ENCODE measurements at regions not wholly inside any gene's neighbourhood (a gene's known extent, or its start where the extent isn't known, plus 50 kb on each side); places are given as distances from the start of the nearest gene placed in this dataset.

DNA sequence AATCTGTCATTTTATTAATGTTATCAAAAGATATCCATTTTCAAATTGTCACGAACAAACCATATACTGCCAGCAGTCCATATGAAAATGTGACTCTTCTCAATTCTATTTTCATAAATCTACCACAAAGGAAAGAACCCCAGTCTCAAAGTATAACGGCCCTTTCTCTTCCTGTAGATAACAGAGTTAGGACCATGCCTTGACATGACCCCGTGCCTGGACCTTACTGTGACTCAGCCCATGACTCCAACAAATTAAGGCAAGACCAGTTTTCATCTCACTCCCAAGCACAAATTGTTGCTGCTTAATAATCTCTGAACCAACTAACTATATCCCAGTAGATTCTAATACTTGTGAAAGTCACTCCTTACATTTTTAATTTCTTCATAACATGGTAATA is 124.4 kb upstream of the NFIA start:
- ChIA-PET POLR2A (no interaction called here), CTCF (no interaction called here)
- intact Hi-C loops (cut with micrococcal nuclease): no loop called here
- H3K4me3 Mint-ChIP-seq: no peak overlapping the region
- no peaks in the 10 kb centered on the region for H3K36me3 Mint-ChIP-seq (ENCODE audit: low read depth)
- no peak overlapping the region for H3K27ac Mint-ChIP-seq
- no peaks in the 10 kb centered on the region for H3K9me3 Mint-ChIP-seq
- ATAC-seq (ENCODE audit: low read depth) (no peak), DNase-seq (no peak)
- TF ChIP-seq, protein P1, sequence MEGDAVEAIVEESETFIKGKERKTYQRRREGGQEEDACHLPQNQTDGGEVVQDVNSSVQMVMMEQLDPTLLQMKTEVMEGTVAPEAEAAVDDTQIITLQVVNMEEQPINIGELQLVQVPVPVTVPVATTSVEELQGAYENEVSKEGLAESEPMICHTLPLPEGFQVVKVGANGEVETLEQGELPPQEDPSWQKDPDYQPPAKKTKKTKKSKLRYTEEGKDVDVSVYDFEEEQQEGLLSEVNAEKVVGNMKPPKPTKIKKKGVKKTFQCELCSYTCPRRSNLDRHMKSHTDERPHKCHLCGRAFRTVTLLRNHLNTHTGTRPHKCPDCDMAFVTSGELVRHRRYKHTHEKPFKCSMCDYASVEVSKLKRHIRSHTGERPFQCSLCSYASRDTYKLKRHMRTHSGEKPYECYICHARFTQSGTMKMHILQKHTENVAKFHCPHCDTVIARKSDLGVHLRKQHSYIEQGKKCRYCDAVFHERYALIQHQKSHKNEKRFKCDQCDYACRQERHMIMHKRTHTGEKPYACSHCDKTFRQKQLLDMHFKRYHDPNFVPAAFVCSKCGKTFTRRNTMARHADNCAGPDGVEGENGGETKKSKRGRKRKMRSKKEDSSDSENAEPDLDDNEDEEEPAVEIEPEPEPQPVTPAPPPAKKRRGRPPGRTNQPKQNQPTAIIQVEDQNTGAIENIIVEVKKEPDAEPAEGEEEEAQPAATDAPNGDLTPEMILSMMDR (IDR thresholded peaks at IDR 0.05): no peak
- no peaks in the 10 kb centered on the region for H3K27me3 Mint-ChIP-seq
- H3K4me1 Mint-ChIP-seq: no peaks in the 10 kb centered on the region

DNA sequence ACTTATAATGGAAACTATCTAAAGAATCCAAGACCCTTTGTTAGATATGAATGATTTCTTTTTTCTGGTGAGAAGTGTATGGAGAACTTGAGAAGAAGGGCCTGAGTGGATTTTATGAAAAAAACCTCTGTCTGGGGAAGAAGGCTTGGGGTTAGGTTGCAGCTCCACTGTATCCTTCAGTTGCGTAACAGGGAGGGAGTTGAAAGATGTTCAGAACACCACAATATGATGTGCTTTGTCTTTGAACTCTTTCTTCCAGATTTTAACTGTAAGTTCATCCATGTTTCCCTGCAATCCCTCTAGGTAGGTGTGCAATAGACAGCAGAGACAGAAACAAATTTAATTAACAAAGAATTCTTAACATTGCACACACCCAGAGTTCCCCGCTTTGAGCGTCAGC is 125.8 kb upstream of the NFIA start:
- Mint-ChIP-seq H3K36me3 (ENCODE audit: low read depth) (no peaks in the 10 kb centered on the region), H3K27me3 (no peaks in the 10 kb centered on the region), H3K27ac (no peak overlapping the region), H3K9me3 (no peaks in the 10 kb centered on the region), H3K4me3 (no peak overlapping the region), H3K4me1 (no peaks in the 10 kb centered on the region)
- CTCF ChIA-PET: no interaction called here
- intact Hi-C loops (cut with micrococcal nuclease): no loop called here
- POLR2A ChIA-PET: no interaction called here
- DNase-seq: no peak
- no peak for ATAC-seq (ENCODE audit: low read depth)
- TF ChIP-seq, protein P1 (IDR thresholded peaks at IDR 0.05): no peak

DNA sequence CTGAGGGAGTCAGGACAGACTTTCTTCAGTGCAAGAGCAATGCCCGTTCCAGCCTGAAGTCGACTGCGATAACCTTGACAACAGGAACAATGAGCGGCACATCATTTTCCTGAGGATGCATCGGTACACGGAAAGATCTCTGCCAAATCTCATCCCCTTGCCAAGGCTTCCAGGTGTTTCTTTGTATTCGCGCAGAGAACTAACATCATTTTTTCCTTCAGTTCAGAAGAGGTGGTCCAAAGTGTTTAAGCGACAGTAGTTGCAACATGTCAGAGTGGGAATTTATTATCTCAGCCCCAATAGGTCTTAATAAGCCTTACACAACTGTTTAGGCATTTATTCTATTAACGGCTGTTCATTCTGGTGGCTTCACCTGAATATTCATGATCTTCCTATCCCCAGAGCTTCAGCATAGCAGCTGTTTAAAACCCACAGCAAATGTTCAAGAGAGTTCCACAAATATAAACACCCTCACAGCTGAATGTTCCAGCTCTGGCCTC is 129.7 kb upstream of the NFIA start:
- H3K27me3 Mint-ChIP-seq: peaks cover 2% of the 10 kb centered on the region
- H3K27ac Mint-ChIP-seq: no peak overlapping the region
- no peaks in the 10 kb centered on the region for H3K36me3 Mint-ChIP-seq (ENCODE audit: low read depth)
- H3K4me3 Mint-ChIP-seq: no peak overlapping the region
- TF ChIP-seq, protein P1 (IDR thresholded peaks at IDR 0.05): no peak
- no peak for ATAC-seq (ENCODE audit: low read depth)
- CTCF ChIA-PET: no interaction called here
- peaks cover 9% of the 10 kb centered on the region for H3K4me1 Mint-ChIP-seq
- no peaks in the 10 kb centered on the region for H3K9me3 Mint-ChIP-seq
- POLR2A ChIA-PET: no interaction called here
- intact Hi-C loops (cut with micrococcal nuclease): no loop called here
- DNase-seq: no peak

DNA sequence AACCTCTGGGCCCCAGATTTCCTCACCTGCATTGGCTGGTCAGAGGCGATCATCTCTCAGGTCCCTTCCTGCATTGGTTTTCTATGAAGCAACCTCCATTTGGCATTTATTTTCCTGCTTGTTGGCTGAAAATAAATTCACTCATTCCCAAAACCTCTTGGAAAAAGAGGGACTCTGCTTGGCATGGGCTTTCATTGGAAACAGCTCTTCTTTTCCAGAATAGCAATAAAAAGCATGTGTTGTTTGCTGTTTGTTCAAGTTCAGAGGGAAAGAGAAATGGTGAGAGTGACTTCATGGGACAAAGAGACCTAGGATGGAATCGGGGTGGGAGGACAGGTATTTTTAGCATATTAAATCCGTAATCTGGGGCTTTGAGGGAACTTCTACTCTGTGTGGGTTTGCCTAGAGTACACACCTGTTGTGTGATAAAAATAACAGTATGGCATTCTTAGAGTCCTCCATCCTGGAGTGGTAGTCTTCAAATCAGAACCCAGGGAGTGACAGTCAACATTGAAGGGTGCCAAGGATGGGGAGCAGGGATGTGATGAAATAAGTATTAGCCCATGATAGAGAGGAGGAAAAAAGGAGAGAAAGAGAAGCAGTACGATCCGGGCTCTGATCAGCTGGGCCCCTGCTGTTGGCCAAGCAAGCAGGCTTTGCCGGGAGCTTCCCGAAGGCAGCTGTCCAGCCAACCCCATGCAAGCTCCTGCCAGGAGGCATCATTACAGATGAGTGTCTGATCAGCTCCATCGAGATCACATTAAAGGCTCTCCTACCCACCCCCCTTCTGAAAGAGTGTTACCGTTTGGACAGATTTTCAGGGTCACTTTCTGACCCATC is 131.9 kb upstream of the NFIA start:
- no peak for DNase-seq
- no peak for ATAC-seq (ENCODE audit: low read depth)
- no peak overlapping the region for H3K4me3 Mint-ChIP-seq
- intact Hi-C loops (cut with micrococcal nuclease): no loop called here
- no peak overlapping the region for H3K27ac Mint-ChIP-seq
- H3K27me3 Mint-ChIP-seq: peaks cover 8% of the 10 kb centered on the region
- ChIA-PET POLR2A (no interaction called here), CTCF (no interaction called here)
- H3K4me1 Mint-ChIP-seq: peaks cover 9% of the 10 kb centered on the region
- no peaks in the 10 kb centered on the region for H3K9me3 Mint-ChIP-seq
- no peaks in the 10 kb centered on the region for H3K36me3 Mint-ChIP-seq (ENCODE audit: low read depth)
- TF ChIP-seq, protein P1 (IDR thresholded peaks at IDR 0.05): no peak

DNA sequence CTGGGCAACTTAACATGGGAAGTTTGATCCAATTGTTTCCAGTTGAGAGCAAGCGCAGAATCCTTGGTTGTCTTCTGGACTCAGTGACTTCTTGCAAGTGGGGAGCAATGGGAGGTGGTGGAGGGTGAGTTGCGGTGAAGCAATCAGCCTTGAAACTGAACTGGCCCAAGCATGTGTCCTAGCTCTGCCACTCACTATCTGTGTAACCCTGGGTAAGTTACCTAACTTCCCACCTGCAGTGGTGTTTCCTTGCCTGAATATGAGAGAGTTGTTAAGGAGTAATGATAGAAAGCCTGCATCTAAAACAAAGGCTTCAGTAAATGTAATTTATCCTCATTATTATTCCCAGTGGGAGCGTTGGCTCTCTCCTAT is 132.5 kb upstream of the NFIA start:
- intact Hi-C loops (cut with micrococcal nuclease): no loop called here
- TF ChIP-seq, protein P1 (IDR thresholded peaks at IDR 0.05): no peak
- ChIA-PET CTCF (no interaction called here), POLR2A (no interaction called here)
- no peak for ATAC-seq (ENCODE audit: low read depth)
- no peak for DNase-seq
- H3K4me1 Mint-ChIP-seq: peaks cover 9% of the 10 kb centered on the region
- no peak overlapping the region for H3K27ac Mint-ChIP-seq
- H3K36me3 Mint-ChIP-seq (ENCODE audit: low read depth): no peaks in the 10 kb centered on the region
- H3K27me3 Mint-ChIP-seq: peaks cover 8% of the 10 kb centered on the region
- no peak overlapping the region for H3K4me3 Mint-ChIP-seq
- no peaks in the 10 kb centered on the region for H3K9me3 Mint-ChIP-seq
